DOHH2 (cell line): ENCODE measurements at regions not wholly inside any gene's neighbourhood (a gene's known extent, or its start where the extent isn't known, plus 50 kb on each side); places are given as distances from the start of the nearest gene placed in this dataset.

Source experiments
- CTCF ChIP-seq: fragments of 200-600 bp; sonication (generic); IDR thresholded peaks from one replicate; pipeline ENCODE4 v1.5.1; 2014; ENCODE audit warnings: antibody characterized with exemption, mild to moderate bottlenecking, low read depth, low read length; ENCODE audit not compliant: poor library complexity, severe bottlenecking
- EZH2phosphoT487 ChIP-seq: fragments of 200-600 bp; sonication (generic); IDR thresholded peaks from 2 replicates; pipeline ENCODE4 v1.6.1; 2017; ENCODE audit warnings: borderline replicate concordance, mild to moderate bottlenecking, antibody characterized with exemption, low read length, moderate library complexity, mixed read lengths

GRCh38 chr2:360124-360523, 72.2 kb upstream of the ALKAL2 start:
- TF ChIP-seq CTCF = no peak
- TF ChIP-seq EZH2phosphoT487 = no peak
